Activated CD4-positive, alpha-beta T cell treated with anti-CD3 and anti-CD28 coated beads for 24 hours (primary cell): ENCODE measurements at regions not wholly inside any gene's neighbourhood (a gene's known extent, or its start where the extent isn't known, plus 50 kb on each side); places are given as distances from the start of the nearest gene placed in this dataset.
A peak's percentile ranks its signal among the peaks of the same experiment; 100 is the strongest.
"Not testable (repeated sequence)": the region's sequence is repeated elsewhere in the genome, so short reads cannot be mapped to it uniquely, and the experiment has no call there.

Experiments
- DNase-seq, 2 donors: peaks; one replicate each; pipeline ENCODE4 v3.0.0-alpha.2; 2020; ENCODE audit warnings: low read depth in 2 of 2

DNA sequence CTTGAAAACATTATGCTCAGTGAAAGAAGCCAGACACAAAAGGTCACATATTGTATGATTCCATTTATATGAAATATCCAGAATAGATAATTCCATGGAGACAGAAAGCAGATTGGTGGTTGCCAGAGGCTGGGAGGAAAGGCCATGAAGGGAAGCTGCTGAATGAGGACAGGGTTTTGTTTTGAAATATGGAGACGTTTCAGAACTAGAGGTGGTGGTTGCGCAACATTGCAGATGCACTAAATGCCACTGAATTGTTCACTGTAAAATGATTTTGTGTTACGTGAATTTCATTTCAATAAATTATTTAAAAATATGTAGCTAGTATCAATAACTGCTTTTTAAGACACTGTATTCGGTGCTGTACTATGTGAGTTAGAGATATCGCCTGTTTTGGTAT lies 101.7 kb upstream of the ZNF236 start:
- DNase-seq, result no peak

DNA sequence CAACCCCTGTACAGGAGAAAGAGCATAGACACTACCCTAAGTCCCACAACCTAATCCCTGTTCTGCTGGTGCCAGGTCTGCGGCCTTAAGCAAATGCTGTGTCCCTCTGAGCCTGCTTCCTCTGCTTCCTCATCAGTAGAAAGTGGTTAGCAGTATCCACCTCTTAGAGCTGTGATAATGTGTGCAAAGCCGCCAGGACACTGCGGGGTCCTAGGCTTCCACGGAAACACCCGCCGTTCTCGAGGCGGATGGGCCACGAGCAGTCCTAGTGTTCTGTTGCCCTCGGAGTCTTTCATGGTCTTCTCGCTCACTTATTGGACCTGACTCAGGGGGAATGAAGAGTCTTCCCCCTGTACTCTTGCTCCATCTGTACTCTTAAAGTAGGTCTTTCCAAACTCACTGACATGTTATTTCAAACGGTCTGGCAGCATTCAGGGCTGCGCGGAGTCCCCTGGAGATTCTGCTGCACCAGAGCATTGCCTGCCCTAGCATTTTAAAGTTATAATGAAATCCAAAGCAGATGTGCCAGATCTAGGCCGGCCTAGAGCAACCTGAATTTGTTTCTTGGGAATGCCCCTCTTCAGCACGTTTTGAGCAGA lies 107.2 kb upstream of the ZNF236 start:
- DNase-seq, result no peak

DNA sequence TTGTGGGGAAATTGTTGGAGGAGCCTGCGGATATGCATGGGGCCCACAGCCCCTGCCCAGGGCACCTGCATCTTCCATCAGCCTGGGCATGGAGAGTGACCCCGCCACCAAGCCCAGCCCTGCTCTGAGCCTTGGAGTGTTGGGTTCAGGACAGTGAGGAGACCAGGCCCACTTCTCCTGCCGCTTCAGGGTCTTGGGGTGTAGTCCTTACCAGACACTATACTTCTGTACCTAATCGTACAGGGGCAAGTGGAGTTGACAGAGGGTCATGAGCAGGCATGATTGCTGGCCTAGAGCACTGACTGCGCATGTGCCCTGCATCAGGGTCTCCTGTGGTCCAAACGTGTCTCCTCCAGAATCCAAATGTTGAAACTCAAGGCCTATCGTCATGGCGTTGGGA lies 108.9 kb upstream of the ZNF236 start:
- DNase-seq, result no peak

DNA sequence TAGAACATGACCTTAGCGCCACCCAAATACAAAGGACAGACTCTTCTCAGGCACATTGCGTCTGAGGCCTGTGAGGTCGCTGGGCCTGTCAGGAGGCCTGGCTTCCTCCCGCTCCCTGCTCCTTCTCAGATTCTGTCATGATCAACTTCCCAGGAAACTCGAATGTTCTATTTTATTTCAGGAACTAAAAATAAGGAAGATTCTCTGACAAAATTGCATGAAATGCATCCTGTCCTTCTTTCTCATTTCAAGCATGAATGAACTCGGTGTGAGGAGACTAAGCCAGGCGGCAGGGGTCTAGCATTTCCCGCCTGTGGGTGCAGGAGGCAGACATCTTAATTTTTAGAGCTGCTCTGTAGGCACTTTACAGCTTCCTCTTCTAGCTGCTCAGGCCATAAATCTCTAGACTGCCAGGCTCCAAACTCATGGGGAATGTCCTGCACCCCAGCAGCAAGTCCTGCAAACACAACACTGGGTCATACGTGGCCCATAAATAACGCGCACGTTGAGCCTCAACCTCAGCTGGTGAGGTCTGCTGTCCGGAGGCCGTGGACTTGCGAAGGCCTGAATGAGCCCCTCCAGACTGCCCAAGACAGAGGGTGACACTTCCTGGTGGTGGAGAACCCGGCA lies 109.7 kb upstream of the ZNF236 start:
- DNase-seq, result no peak

DNA sequence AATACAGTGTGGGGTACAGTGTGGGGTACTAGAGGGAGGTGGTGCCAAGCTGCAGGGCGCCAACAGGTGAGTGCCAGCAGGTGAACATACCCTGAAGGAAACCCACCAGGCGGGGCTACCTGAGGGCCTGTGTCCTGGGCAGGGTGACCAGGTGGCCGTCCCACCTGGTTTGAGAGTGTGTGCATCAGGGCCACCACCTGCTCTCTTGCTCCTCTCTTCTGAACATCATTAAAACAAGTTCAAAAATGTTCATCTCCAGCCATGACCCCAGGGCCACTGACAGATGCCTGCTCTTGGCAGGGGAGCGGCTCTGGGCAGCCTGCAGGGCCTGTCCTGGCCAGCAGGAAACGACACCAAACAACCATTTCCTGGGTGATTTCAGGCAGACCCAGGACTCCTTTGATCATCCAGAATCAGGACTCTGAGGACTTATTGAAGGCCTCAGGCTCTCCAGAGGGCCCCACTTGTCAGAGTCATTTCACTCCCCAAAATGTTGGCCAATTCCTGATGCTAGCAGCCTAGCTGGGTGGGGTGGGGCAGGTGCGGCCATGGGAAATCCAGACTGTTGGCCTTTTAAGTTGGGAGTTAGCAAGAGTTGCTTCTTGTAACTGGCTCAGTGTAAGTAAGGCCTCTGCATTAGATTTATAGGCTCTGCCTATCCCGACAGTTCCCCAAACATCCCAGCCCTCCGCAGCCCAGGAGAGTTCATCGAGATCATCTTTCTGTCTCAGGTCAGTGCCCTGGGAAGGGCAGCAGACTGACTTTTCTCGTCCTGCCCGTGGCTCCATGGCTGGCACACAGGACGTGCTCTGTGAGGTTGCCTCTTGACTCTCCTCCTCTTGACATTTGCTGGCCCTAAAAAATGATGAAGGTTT lies 111.5 kb upstream of the ZNF236 start:
- no peak for DNase-seq

DNA sequence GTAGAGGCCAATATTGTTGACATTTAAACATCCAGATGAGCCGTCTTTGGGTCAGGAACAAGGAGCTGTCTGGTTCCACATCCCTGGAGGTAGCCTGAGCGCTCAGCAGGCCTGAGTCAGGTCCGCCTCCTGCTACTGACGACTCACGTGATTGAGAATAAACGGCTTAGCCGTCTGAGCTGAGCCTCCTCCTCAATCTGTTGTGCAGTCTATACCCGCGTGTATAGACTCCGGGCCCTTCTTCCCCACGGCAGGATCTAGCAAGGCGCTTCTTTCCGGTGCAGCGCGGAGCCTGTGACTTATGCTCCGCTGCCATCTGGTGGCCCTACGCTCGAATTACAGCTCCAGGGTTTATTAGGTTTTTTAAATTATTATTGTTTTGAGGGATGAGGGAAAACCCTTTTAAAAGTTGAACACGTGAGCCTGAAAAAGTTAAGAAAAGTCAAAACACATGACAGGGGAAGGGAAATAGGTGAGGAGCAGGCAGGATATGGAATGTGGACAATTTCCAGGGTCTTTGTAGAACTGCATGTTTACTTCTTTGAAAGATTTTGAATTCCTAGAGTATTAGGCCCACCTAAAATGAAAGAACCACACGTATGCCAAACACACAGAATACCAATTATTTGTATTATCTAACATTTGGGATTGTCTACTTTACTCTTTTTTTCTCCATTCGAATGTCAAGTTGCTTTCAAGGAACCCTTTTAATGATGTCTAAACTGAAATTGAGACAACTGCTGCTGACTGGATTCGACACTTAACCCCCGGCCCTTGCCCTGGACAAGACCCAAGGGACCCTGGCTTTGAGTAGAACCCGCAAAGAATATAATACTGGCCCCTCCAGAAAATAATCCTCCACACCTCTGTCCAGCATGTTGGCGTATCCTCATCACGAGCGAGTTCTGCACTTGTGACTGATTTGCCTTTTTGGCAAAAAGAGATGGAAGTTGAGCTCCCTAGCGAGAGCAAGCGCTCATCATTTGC lies 112.4 kb upstream of the ZNF236 start:
- DNase-seq, result peak; percentile 40 to 42

DNA sequence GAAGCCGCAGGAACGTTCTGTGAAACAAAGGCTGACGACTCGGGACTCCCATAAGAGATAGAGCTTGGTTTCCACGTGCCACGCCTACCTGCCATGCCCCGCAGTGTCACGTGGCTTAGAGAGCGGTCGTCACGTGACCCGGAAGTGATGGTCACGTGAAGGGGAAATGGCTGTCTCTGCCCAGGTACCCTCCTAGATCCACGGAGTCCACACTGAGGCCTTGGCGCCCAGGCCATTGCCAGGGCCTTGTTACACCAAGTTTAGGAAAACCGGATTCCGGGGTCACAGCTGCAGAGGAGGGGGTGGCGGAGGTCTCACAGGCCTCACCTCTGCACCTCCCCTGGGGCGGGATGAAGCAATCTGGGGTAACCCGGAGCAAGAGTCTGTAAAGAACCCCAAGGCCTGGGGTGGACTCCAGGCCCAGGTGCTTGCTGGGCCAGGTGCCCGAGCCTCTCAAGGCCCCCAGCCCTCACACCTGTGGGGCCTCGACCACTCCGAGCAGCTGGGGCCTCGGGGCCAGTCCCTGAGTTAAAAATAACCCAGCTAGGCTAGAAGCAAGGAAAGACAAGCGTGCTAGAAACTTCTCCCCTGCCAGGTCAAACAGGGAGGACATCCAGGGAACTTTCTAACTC lies 113.5 kb upstream of the ZNF236 start:
- no peak for DNase-seq

DNA sequence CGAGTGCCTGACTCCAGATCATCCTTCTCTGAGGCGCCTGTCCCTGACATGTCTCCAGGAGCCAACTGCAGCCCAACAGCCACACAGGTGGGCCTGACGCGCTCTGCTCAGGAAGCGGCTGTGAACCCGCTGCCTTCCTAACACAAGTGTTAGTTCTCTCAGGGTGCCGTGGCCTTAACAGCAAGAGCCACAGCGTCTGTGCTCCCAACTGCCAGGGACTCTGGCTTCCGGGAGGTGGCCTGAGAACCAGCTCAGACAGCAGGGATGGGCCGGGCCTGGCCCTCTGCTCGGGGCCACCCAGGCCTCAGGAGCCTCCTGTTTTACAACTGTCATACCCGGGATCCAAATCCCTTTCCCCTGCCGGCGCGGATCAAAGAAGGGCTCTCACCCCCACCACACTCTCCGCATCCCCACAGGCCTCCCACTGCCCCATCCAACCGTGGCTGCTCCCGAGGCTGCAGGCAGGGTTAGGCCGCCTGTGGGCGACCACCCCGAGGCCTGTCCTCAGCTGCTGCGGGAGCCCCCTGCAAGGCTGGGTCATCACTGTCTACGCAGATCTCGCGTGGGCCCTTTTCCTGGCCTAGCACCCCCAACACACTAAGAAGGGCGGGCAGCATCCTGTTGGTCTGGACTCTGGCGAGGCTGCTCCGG lies 114.2 kb upstream of the ZNF236 start:
- DNase-seq, result no peak

DNA sequence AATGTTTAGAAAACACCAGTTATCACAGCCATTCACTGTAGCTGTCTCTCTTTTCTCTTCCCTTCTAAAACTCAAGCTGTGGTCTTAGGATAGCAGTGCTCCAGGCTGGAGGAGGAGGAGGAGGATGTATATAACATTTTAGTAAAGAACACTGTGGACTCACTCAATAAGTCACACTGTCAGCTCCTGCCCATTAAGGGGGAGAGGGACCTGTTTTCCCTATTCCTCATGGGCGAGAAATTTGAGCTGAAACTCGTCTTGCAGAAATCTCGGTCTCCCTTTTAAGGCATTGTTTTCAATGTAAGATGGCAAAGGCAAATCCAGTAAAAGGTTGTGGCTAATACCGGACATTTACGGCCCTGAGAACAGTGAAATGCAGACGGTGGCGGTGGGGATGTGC lies 114.8 kb upstream of the ZNF236 start:
- no peak for DNase-seq

DNA sequence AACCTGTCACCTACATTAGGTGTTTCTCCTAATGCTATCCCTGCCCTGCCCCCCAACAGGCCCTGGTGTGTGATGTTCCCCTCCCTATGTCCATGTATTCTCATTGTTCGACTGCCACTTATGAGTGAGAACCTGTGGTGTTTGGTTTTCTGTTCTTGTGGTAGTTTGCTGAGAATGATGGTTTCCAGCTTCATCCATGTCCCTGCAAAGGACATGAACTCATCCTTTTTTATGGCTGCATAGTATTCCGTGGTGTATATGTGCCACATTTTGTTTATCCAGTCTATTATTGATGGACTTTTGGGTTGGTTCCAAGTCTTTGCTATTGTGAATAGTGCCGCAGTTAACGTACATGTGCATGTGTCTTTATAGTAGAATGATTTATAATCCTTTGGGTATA lies 117.8 kb upstream of the ZNF236 start:
- not testable (repeated sequence) for DNase-seq

DNA sequence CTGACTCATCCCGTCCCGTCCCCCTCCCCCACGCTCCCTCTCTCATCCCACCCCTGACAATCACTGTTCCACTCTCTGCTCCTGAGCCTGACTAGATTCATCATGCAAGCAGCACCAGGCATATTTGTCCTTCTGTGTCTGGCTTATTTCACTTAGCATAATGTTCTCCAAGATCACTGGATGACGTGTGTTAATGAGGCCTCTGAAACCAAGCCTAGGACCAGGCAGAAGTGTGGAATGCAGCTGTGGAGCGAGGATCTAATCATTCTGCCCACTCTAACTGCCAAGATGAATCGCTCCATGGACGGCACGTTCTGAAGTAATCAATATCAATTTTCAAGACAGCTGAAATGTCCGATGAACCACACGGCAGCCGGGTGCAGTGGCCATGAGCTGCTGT lies 122.4 kb upstream of the ZNF236 start:
- DNase-seq, result no peak

DNA sequence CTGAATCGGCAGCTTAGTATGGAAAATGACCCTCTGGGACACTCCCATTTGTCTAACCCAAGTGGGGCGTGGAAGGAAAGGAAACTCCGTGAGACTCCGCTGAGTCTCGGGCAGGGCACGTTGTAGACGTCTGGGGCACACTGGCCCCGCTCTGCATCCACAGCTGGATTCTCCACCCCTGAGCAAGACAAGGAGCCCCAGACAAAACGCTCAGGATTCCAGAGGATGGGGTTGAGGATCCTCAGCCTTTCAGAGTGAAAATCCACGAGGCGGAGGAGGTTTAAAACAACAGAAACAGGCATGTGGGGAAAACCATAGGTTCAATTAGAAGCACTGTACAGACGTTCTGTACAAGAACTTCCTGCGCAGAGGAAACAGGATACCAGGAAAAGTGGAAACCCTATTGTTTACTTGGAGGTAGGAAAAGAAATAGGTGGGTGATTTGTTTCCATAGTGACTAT lies 124.9 kb upstream of the ZNF236 start:
- no peak for DNase-seq

DNA sequence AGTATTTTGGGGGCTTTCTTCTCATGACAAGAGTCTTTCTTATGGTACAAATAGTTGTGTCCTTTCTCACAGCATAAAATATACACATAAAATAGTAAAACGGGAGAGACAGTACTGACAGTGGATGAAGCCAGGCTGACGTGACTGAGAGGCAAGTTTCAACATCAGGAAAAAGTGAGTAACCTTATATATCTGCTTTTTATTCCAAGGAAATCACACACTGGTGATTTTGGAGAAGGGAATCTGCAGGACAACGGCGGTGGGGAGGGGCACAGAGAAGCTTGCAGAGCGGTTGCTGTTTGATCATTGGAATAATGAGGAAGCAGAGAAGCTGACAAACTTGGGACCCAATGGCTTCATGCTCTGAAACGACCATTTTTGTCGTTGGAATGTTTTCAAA lies 130.6 kb upstream of the ZNF236 start:
- no peak for DNase-seq

DNA sequence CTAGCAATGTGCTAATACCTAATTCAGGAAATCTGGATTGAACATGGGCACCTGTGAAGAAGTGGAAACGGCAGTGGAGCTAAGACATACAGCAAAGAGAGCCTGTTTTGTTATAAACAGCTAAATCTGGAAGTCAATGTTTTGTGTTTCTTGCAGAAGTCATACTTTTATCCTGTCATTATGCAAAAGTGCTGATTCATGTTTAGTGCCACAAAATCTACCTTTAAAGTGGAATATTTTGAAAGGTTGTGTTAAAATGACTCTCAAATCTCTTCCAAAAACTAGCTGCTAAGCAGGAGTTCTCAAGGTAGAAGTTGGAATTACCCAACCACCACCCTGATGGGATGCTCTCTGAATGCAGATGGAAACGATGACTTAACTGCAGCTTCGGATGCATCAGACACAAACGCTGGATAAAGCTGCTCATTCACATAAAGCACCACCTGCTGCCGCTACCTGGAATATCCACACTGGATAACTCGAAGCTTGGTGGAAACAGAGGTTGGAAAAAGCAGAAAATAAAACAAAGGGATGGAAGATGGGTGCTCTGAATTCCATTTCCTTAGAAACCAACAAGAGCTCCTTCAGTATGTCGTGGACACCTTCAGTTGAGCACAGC lies 132.6 kb upstream of the ZNF236 start:
- no peak for DNase-seq

DNA sequence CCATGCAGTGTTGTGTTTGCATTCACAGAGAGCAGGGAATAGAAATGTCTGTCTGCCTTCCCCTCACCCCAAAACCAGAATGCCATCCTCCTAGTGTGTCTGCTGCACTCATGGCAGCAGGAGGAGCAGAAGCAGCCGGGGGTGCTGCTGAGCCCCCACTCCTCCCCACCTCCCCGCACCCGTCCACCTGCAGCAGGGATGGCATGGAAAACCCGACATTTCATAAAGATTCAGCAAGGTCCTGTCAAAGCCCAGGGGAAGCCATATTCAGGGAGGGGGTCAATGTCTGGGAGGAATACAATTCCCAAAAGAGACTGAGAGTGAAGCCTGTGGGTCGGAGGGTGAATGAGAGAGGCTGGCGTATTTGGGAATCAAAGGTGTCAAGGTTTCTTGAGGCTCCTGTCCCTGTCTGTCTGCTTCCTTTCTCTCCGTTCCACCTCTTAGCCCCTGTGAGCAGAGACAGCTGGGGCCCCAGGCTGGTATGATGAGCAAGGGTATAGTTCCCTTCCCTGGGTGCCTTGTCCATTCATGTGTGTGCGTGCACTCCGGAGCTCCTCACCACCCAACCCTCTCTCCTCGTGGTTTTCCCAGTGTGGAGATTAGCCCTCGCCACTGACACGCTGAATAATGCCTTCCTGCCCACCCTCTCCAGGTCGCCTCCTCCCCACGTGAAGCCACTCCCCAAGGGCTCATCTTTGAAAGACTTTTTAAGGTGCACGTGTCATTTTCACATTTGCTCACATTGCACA lies 133.5 kb upstream of the ZNF236 start:
- DNase-seq, result no peak

DNA sequence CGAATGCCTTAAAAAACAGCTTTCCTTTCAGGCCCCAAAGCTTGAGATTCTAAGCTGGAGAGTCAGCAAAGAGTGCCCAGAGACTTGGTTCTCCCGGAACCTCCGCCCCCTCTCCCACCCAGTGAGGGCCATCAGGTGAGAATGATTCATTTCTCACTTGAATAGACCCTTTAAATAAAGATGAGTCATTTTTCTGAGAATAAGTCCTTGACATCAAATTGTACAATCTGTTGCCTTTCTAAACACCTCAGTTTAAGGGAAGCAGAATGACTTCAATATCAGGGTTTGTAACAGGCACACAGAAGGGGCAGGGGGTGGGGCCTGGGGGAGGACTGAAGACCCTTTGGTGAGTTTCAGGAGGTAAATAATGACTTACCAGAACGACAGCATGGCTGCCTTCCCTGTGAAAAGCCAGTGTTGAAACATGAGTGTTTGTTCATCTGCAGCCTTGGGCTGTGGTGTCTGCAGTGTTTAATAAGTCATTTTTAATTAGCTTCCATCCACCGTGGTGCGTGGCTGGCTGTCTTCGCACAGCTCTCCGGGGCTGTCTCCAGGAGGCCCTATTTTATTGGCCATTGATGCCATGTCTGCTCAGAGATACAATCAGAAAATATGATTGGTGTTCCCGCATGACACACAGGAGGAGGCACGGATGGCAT lies 134.9 kb upstream of the ZNF236 start:
- peak in 1 of 2 donors; percentile 8 for DNase-seq

DNA sequence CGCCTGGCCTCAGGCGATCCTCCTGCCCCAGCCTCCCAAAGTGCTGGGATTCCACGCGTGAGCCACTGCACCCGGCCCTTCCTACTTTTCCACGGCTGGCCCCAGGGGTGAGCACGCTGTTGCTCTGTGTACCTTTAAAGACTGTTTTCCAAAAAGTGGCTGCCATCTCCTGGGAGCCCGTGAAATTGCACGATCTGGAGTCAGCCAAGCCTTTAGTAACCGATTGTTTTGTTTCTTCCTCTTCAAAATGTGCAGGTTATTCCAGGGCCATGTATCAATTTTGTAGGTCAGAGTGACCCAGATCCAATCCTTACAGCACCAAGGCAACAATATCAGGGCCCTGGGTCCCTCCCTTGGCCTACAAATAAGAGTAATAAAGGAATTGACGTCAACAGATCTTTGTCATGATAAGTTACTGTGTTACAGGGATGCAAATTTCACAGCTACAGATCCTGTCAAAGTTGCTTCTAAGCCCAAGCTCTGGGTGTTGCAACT lies 135.6 kb upstream of the ZNF236 start:
- no peak for DNase-seq

DNA sequence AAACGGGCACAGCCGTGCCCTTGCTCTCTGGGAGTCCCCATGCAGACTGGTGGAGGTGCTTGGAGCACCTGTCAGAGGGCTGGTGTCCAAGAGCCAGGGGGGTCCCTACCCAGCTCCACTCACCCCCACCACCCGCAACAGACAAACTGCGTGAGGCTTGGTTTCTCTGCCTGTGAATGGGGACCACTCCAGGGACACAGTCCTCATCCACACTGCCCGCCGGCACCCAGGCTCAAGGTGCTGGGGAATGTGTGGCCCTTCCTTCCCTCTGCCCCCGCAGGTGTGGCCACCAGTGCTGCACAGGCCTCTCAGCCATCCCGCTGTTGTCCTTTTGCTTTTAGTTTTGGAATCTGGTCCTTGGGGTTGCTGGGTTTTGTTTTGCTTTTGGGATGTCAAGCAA lies 136.5 kb upstream of the ZNF236 start:
- DNase-seq, result no peak

DNA sequence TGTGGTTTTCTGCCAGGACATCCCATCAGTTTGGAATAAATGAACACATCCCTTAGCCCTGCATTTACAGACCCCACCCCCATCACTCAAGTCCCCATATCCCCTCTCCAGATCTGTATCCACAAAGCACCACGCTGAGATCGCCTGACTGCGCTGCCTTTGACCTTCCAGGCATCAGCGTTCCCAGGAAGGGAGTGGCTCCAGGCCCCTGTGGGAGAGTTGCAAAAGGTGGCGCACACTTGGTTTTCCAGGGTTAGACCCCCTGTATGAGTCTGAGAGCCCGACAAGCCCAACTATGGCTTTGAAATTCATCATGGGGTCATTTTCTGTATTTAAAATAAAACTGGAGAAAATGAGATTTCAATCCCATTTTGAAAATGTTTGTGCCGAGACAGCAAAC lies 137.0 kb upstream of the ZNF236 start:
- DNase-seq, result no peak
